ENCODE measurements at regions not wholly inside any gene's neighbourhood (a gene's known extent, or its start where the extent isn't known, plus 50 kb on each side); places are given as distances from the start of the nearest gene placed in this dataset.

DNA sequence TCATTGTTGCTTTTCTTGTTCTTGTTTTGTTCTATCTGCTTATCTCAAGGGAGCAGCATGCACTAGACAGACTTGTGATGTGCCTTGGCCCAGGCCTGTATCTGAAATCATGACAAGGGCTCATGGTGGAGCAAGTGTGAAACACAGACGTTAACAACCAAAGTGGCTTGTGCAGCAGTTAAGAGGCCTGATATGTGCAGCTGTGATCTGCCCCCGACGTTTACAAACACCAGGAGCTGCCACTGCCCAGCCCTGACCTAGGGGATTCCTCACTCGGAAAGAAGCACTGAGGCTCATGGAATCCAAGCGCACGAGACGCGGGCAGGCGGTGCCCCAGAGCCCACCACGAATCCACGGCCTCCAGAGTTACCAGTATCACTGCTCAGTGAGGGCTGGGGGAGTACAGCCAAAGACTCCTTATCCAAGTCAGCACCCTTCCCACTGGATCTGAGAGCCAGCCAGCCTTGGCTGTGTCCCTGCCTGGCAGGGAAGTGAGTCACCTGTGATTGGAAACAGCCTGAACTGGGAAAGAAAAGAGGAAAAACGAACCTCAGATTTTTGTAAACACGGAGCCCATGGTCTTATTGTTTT is 62.3 kb upstream of the SNTG2 start:
- no peaks in the 10 kb centered on the region for H3K79me1 ChIP-seq (ENCODE audit: low read depth, low read length)
- TF ChIP-seq BACH1 (IDR thresholded peaks at IDR 0.05; ENCODE audit: low read length) (no peak), ASH2L (IDR thresholded peaks at IDR 0.05; ENCODE audit: low read length) (no peak)
- H3K9me3 ChIP-seq (ENCODE audit: insufficient read depth in 2 of 2, low read depth in 1 of 2, low read length in 1 of 2) = no peaks in the 10 kb centered on the region
- WGBS, 2 experiments (ENCODE audit: extremely low coverage in 1 of 2, insufficient coverage in 1 of 2, insufficient read length in 1 of 2, insufficient replicate concordance in 2 of 2, low coverage in 1 of 2, low lambda C conversion rate in 2 of 2, missing lambda C conversion rate in 1 of 2) = 70% methylated on average over 13 of the region's 13 CpGs; no CpG with 5 or more reads in 1 of the 2 experiments
- no peaks in the 10 kb centered on the region for H4K20me1 ChIP-seq (replicated peaks in 1 of 2; ENCODE audit: control insufficient read depth in 1 of 2, insufficient read depth in 2 of 2, low read length in 2 of 2)
- H2BK12ac ChIP-seq (ENCODE audit: low read depth, low read length) = peak overlapping the region; percentile 83
- H3K14ac ChIP-seq (ENCODE audit: insufficient read length) = no peak overlapping the region
- POLR2A ChIA-PET (ENCODE audit: partially characterized antibody) = interaction anchor here (0.5 kb wide), 2 partner anchors 18 to 158 kb away, joined by 3 read pairs; no protein-coding TSS in a partner anchor
- no peak overlapping the region for H3K23ac ChIP-seq (ENCODE audit: insufficient read length)
- peak overlapping the region; percentile 67 for H2BK20ac ChIP-seq (ENCODE audit: low read length)
- H3K4me1 ChIP-seq (replicated peaks in 1 of 4; ENCODE audit: control insufficient read depth in 3 of 4, insufficient read depth in 4 of 4, low read length in 3 of 4) = peaks cover 5 to 31% (median 19%) of the 10 kb centered on the region in 4 experiments
- H3K4me3 ChIP-seq (ENCODE audit: extremely low read depth in 1 of 4, insufficient read depth in 2 of 4, low read depth in 3 of 4, low read length in 4 of 4) = no peak overlapping the region
- H3K4me2 ChIP-seq (ENCODE audit: insufficient read depth in 1 of 2, low read depth in 2 of 2, low read length in 2 of 2) = peak overlapping the region in 1 of 2 experiments; percentile 49; a peak in 1 of 4 replicates
- H3K27ac ChIP-seq (ENCODE audit: low read depth, low read length) = no peak overlapping the region
- H3K4ac ChIP-seq (replicated peaks; ENCODE audit: insufficient read length, low read depth, low read length) = no peak overlapping the region
- H2AK5ac ChIP-seq (ENCODE audit: low read depth, low read length) = peak overlapping the region; percentile 57; the same call in 1 of the 2 replicates
- H4K91ac ChIP-seq (replicated peaks; ENCODE audit: insufficient read length, low read length) = no peak overlapping the region
- H2BK5ac ChIP-seq (ENCODE audit: low read depth, low read length) = peak overlapping the region; percentile 61; the same call in 1 of the 2 replicates
- peak overlapping the region; percentile 63; the same call in 1 of the 2 replicates for H3K18ac ChIP-seq (ENCODE audit: extremely low read depth, low read length)
- H4K8ac ChIP-seq (ENCODE audit: extremely low read depth, insufficient read depth, low read length) = no peak overlapping the region
- FAIRE-seq (no peak), DNase-seq (ENCODE audit: low read depth in 1 of 2, low spot score in 2 of 2) (no peak)
- CTCF ChIA-PET (ENCODE audit: partially characterized antibody) = interaction anchor here (0.5 to 1.6 kb wide), 2 partner anchors 9 to 92 kb away, joined by 3 read pairs; no protein-coding TSS in a partner anchor
- peaks cover 0 to 13% (median 1%) of the 10 kb centered on the region in 4 experiments; a peak in 3 of 7 replicates for H3K27me3 ChIP-seq (replicated peaks in 1 of 4; ENCODE audit: control insufficient read depth in 3 of 4, extremely low read depth in 1 of 4, insufficient read depth in 3 of 4, low read length in 3 of 4)
- H3K56ac ChIP-seq (replicated peaks; ENCODE audit: insufficient read length, low read depth, low read length) = no peak overlapping the region
- H3K9ac ChIP-seq (replicated peaks in 1 of 4; ENCODE audit: extremely low read depth in 1 of 4, low read depth in 3 of 4, low read length in 3 of 4) = no peak overlapping the region; a peak in 1 of 7 replicates
- H3K23me2 ChIP-seq (ENCODE audit: low read depth, low read length) = no peaks in the 10 kb centered on the region
- H3K36me3 ChIP-seq (ENCODE audit: control insufficient read depth in 2 of 4, insufficient read depth in 4 of 4, low read length in 3 of 4) = no peaks in the 10 kb centered on the region
- H4K5ac ChIP-seq (ENCODE audit: insufficient read length, low read depth, low read length) = no peak overlapping the region
- H2BK120ac ChIP-seq (replicated peaks; ENCODE audit: low read depth, low read length) = no peak overlapping the region
- H2AFZ ChIP-seq (ENCODE audit: low read length) = no peak overlapping the region
- no peak overlapping the region; the same call in 1 of the 2 replicates for H2BK15ac ChIP-seq (ENCODE audit: low read length)
- no peaks in the 10 kb centered on the region for H3K79me2 ChIP-seq (ENCODE audit: control insufficient read depth in 1 of 2, insufficient read depth in 2 of 2, low read length in 2 of 2)
